ENCODE measurements at regions not wholly inside any gene's neighbourhood (a gene's known extent, or its start where the extent isn't known, plus 50 kb on each side); places are given as distances from the start of the nearest gene placed in this dataset.

DNA sequence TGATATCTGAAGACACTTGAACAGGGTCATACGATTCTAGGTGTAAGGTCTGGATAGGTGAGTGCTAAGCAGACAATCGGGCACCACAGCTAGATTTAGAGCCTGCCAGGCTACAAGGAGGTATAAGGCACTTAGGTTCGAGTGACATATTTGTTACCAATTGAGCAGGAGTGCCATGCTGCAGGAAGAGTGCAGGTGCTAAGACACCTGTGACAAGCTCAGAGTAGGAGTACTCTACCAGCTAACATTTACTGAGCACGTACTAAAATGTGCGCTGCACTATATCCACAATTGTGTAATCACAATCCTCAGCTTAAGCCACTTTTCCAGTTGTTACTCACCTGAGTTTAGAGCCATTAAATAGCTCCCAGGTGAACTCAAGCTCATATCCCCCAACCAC is 227.8 kb upstream of the MOCS1 start:
- H3K4me3 Mint-ChIP-seq: no peak overlapping the region
- H3K9me3 Mint-ChIP-seq: no peaks in the 10 kb centered on the region
- H3K27ac Mint-ChIP-seq: no peak overlapping the region
- POLR2A ChIA-PET: interaction anchor here (0.6 kb wide), 1 partner anchor 237 kb away, joined by 4 read pairs; no protein-coding TSS in a partner anchor
- TF ChIP-seq, protein P1, sequence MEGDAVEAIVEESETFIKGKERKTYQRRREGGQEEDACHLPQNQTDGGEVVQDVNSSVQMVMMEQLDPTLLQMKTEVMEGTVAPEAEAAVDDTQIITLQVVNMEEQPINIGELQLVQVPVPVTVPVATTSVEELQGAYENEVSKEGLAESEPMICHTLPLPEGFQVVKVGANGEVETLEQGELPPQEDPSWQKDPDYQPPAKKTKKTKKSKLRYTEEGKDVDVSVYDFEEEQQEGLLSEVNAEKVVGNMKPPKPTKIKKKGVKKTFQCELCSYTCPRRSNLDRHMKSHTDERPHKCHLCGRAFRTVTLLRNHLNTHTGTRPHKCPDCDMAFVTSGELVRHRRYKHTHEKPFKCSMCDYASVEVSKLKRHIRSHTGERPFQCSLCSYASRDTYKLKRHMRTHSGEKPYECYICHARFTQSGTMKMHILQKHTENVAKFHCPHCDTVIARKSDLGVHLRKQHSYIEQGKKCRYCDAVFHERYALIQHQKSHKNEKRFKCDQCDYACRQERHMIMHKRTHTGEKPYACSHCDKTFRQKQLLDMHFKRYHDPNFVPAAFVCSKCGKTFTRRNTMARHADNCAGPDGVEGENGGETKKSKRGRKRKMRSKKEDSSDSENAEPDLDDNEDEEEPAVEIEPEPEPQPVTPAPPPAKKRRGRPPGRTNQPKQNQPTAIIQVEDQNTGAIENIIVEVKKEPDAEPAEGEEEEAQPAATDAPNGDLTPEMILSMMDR (IDR thresholded peaks at IDR 0.05): no peak
- H3K4me1 Mint-ChIP-seq: no peaks in the 10 kb centered on the region
- intact Hi-C loops (cut with micrococcal nuclease): no loop called here
- no peak for DNase-seq
- H3K36me3 Mint-ChIP-seq (ENCODE audit: low read depth): no peaks in the 10 kb centered on the region
- no peaks in the 10 kb centered on the region for H3K27me3 Mint-ChIP-seq
- CTCF ChIA-PET: no interaction called here
- ATAC-seq (ENCODE audit: low read depth): no peak

DNA sequence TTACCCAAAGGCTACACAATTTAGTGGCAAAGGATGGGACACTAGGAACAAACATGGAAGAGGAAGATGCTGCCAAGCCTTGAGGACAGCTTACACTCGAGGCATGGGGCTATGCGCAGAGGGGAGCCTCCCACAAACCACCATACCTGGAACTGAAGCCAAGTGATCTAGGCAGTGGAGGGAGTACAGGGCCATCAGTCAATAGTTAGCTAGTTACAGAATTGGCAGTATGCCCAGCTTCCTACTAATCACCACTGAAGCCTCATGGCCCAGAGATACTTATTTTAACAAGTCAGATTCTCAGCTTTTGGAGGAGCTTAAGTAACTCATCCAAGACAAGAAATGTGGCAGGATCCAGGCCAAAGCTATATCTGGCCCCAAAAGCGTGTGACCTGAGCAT is 226.6 kb upstream of the MOCS1 start:
- Mint-ChIP-seq H3K9me3 (no peaks in the 10 kb centered on the region), H3K27me3 (peaks cover 4% of the 10 kb centered on the region), H3K27ac (no peak overlapping the region), H3K36me3 (ENCODE audit: low read depth) (no peaks in the 10 kb centered on the region), H3K4me3 (no peak overlapping the region), H3K4me1 (no peaks in the 10 kb centered on the region)
- TF ChIP-seq, protein P1 (IDR thresholded peaks at IDR 0.05): no peak
- ChIA-PET POLR2A (no interaction called here), CTCF (no interaction called here)
- DNase-seq (no peak), ATAC-seq (ENCODE audit: low read depth) (no peak)
- intact Hi-C loops (cut with micrococcal nuclease): no loop called here

- TF ChIP-seq, protein P1 (IDR thresholded peaks at IDR 0.05): no peak
- ChIA-PET POLR2A (no interaction called here), CTCF (no interaction called here)
- no peak for DNase-seq
- peaks cover 6% of the 10 kb centered on the region for H3K27me3 Mint-ChIP-seq
- no peaks in the 10 kb centered on the region for H3K36me3 Mint-ChIP-seq (ENCODE audit: low read depth)
- no peak overlapping the region for H3K27ac Mint-ChIP-seq
- intact Hi-C loops (cut with micrococcal nuclease): no loop called here
- H3K9me3 Mint-ChIP-seq: no peaks in the 10 kb centered on the region
- H3K4me3 Mint-ChIP-seq: no peak overlapping the region
- H3K4me1 Mint-ChIP-seq: no peaks in the 10 kb centered on the region
- ATAC-seq (ENCODE audit: low read depth): no peak
Measured at GRCh38 chr6:40159865-40160264, 225.6 kb upstream of the MOCS1 start.

GRCh38 chr6:40152701-40153436 is 218.6 kb upstream of the MOCS1 start:
- DNase-seq (no peak), ATAC-seq (ENCODE audit: low read depth) (no peak)
- H3K27ac Mint-ChIP-seq: no peak overlapping the region
- H3K4me1 Mint-ChIP-seq: peaks cover 18% of the 10 kb centered on the region
- H3K9me3 Mint-ChIP-seq: peaks cover 2% of the 10 kb centered on the region
- intact Hi-C loops (cut with micrococcal nuclease): no loop called here
- POLR2A ChIA-PET: no interaction called here
- TF ChIP-seq, protein P1 (IDR thresholded peaks at IDR 0.05): no peak
- no peak overlapping the region for H3K4me3 Mint-ChIP-seq
- CTCF ChIA-PET: no interaction called here
- no peaks in the 10 kb centered on the region for H3K36me3 Mint-ChIP-seq (ENCODE audit: low read depth)
- H3K27me3 Mint-ChIP-seq: peaks cover 10% of the 10 kb centered on the region

GRCh38 chr6:40152196-40152595 is 217.9 kb upstream of the MOCS1 start:
- CTCF ChIA-PET: no interaction called here
- Mint-ChIP-seq H3K27me3 (peaks cover 10% of the 10 kb centered on the region), H3K27ac (no peak overlapping the region), H3K4me3 (no peak overlapping the region), H3K36me3 (ENCODE audit: low read depth) (no peaks in the 10 kb centered on the region), H3K9me3 (peaks cover 2% of the 10 kb centered on the region), H3K4me1 (peaks cover 18% of the 10 kb centered on the region)
- ATAC-seq (ENCODE audit: low read depth) (no peak), DNase-seq (no peak)
- intact Hi-C loops (cut with micrococcal nuclease): no loop called here
- TF ChIP-seq, protein P1 (IDR thresholded peaks at IDR 0.05): no peak
- POLR2A ChIA-PET: no interaction called here

Measured in activated B cell treated with CpG ODN at 0.5 μM for 24 hours (primary cell).